HK-2 (cell line): ENCODE measurements at regions not wholly inside any gene's neighbourhood (a gene's known extent, or its start where the extent isn't known, plus 50 kb on each side); places are given as distances from the start of the nearest gene placed in this dataset.

Experiments used
- DNase-seq: peaks from one replicate; pipeline ENCODE4 v3.0.0-alpha.2; 2018; ENCODE audit not compliant: unreplicated experiment

GRCh38 chr16:80489173-80489572 is 51.6 kb upstream of the DYNLRB2 start:
- DNase-seq = no peak

GRCh38 chr16:80488167-80488566 is 52.6 kb upstream of the DYNLRB2 start:
- no peak for DNase-seq

GRCh38 chr16:80480664-80481063 is 60.1 kb upstream of the DYNLRB2 start:
- DNase-seq = no peak

GRCh38 chr16:80477838-80478237 is 63.0 kb upstream of the DYNLRB2 start:
- no peak for DNase-seq

- DNase-seq = no peak
Observed at GRCh38 chr16:80468029-80468428, 72.8 kb upstream of the DYNLRB2 start.

GRCh38 chr16:80466024-80466987 is 74.5 kb upstream of the DYNLRB2 start:
- peak; percentile 59 for DNase-seq

- no peak for DNase-seq
Observed at GRCh38 chr16:80463751-80464495, 76.9 kb upstream of the DYNLRB2 start.

- DNase-seq = no peak
Observed at GRCh38 chr16:80463326-80463725, 77.5 kb upstream of the DYNLRB2 start.

- no peak for DNase-seq
Observed at GRCh38 chr16:80462917-80463316, 77.9 kb upstream of the DYNLRB2 start.

GRCh38 chr16:80460988-80461387 is 79.8 kb upstream of the DYNLRB2 start:
- no peak for DNase-seq

- no peak for DNase-seq
Observed at GRCh38 chr16:80459966-80460365, 80.8 kb upstream of the DYNLRB2 start.

GRCh38 chr16:80459331-80459777 is 81.4 kb upstream of the DYNLRB2 start:
- no peak for DNase-seq

- no peak for DNase-seq
Observed at GRCh38 chr16:80457871-80458270, 82.9 kb upstream of the DYNLRB2 start.

- DNase-seq = no peak
Observed at GRCh38 chr16:80454802-80455201, 86.0 kb upstream of the DYNLRB2 start.

- DNase-seq = no peak
Observed at GRCh38 chr16:80449392-80449791, 91.4 kb upstream of the DYNLRB2 start.

GRCh38 chr16:80447241-80447640 is 93.6 kb upstream of the DYNLRB2 start:
- DNase-seq = no peak

- DNase-seq = no peak
Observed at GRCh38 chr16:80442779-80443178, 98.0 kb upstream of the DYNLRB2 start.

- DNase-seq = no peak
Observed at GRCh38 chr16:80441935-80442334, 98.9 kb upstream of the DYNLRB2 start.

- DNase-seq = no peak
Observed at GRCh38 chr16:80440667-80441066, 100.1 kb upstream of the DYNLRB2 start.

GRCh38 chr16:80437707-80438106 is 103.1 kb upstream of the DYNLRB2 start:
- no peak for DNase-seq

- DNase-seq = no peak
Observed at GRCh38 chr16:80436510-80436909, 104.3 kb upstream of the DYNLRB2 start.

GRCh38 chr16:80433623-80434022 is 107.2 kb upstream of the DYNLRB2 start:
- no peak for DNase-seq

- DNase-seq = no peak
Observed at GRCh38 chr16:80427795-80428194, 113.0 kb upstream of the DYNLRB2 start.
